SK-N-SH treated with all-trans-retinoic acid at 6 μM for 48 hours (cell line): ENCODE measurements at regions not wholly inside any gene's neighbourhood (a gene's known extent, or its start where the extent isn't known, plus 50 kb on each side); places are given as distances from the start of the nearest gene placed in this dataset.

ENCODE experiments used
- ATAC-seq: fragments of 200-7000 bp; cut with Tn5 transposase; 3 replicates; pipeline ENCODE4 v1.9.1; 2020; ENCODE audit warnings: mild to moderate bottlenecking, moderate library complexity
- ARNTL ChIP-seq: fragments of 450-650 bp; formaldehyde crosslinking; IDR thresholded peaks from 2 replicates; pipeline ENCODE4 v1.5.0; 2020; ENCODE audit warnings: low read depth, mild to moderate bottlenecking, moderate library complexity, borderline replicate concordance
- BACH2 ChIP-seq: fragments of 250-450 bp; sonication (Bioruptor Pico); IDR thresholded peaks from 2 replicates; pipeline ENCODE4 v1.9.0; 2021; ENCODE audit warnings: mild to moderate bottlenecking, borderline replicate concordance
- ESRRG ChIP-seq: fragments of 250-450 bp; sonication (Bioruptor Pico); IDR thresholded peaks from 2 replicates; pipeline ENCODE4 v1.6.1; 2021; ENCODE audit warnings: mild to moderate bottlenecking
- GLIS3 ChIP-seq: fragments of 250-450 bp; sonication (Bioruptor Pico); IDR thresholded peaks from 2 replicates; pipeline ENCODE4 v1.5.0; 2020; ENCODE audit warnings: mild to moderate bottlenecking, moderate library complexity
- OSR1 ChIP-seq: fragments of 250-450 bp; sonication (Bioruptor Pico); IDR thresholded peaks from 2 replicates; pipeline ENCODE4 v1.8.0; 2022; ENCODE audit warnings: moderate library complexity, mild to moderate bottlenecking, inconsistent platforms
- PATZ1 ChIP-seq: fragments of 250-450 bp; sonication (Bioruptor Pico); IDR thresholded peaks from 2 replicates; pipeline ENCODE4 v1.8.0; 2020; ENCODE audit warnings: mild to moderate bottlenecking, moderate library complexity, borderline replicate concordance
- POU6F1 ChIP-seq: fragments of 250-450 bp; sonication (Bioruptor Pico); IDR thresholded peaks from 2 replicates; pipeline ENCODE4 v1.8.0; 2021; ENCODE audit warnings: low read depth, mild to moderate bottlenecking, moderate library complexity, borderline replicate concordance
- PPARA ChIP-seq: fragments of 250-450 bp; sonication (Bioruptor Pico); IDR thresholded peaks from 2 replicates; pipeline ENCODE4 v1.5.0; 2020; ENCODE audit warnings: mild to moderate bottlenecking, borderline replicate concordance
- TCF4 ChIP-seq: fragments of 250-450 bp; sonication (Bioruptor Pico); IDR thresholded peaks from 2 replicates; pipeline ENCODE4 v1.8.0; 2021; ENCODE audit warnings: mild to moderate bottlenecking, moderate library complexity, borderline replicate concordance
- TOX ChIP-seq: fragments of 250-450 bp; sonication (Bioruptor Pico); IDR thresholded peaks from 2 replicates; pipeline ENCODE4 v1.8.0; 2021; ENCODE audit warnings: mild to moderate bottlenecking, moderate library complexity, borderline replicate concordance
- ZC3H10 ChIP-seq: fragments of 250-450 bp; sonication (Bioruptor Pico); IDR thresholded peaks from 2 replicates; pipeline ENCODE4 v1.5.1; 2021; ENCODE audit warnings: mild to moderate bottlenecking, moderate library complexity
- ZFP3 ChIP-seq: fragments of 250-450 bp; sonication (Bioruptor Pico); IDR thresholded peaks from 2 replicates; pipeline ENCODE4 v1.5.0; 2020; ENCODE audit warnings: mild to moderate bottlenecking, moderate library complexity
- ZFP30 ChIP-seq: fragments of 450-650 bp; formaldehyde crosslinking; IDR thresholded peaks from 2 replicates; pipeline ENCODE4 v1.5.0; 2022; ENCODE audit warnings: mild to moderate bottlenecking, moderate library complexity
- ZNF8 ChIP-seq: fragments of 450-650 bp; formaldehyde crosslinking; IDR thresholded peaks from 2 replicates; pipeline ENCODE4 v1.5.0; 2020; ENCODE audit warnings: mild to moderate bottlenecking, moderate library complexity
- TF ChIP-seq, protein P1 (sequence below): fragments of 250-450 bp; sonication (Bioruptor Pico); IDR thresholded peaks from 2 replicates; pipeline ENCODE4 v1.5.0; 2020; ENCODE audit warnings: mild to moderate bottlenecking, moderate library complexity
- TF ChIP-seq, protein P2 (sequence below): fragments of 250-450 bp; sonication (Bioruptor Pico); IDR thresholded peaks from 2 replicates; pipeline ENCODE4 v1.5.1; 2020; ENCODE audit warnings: low read depth, mild to moderate bottlenecking, moderate library complexity
- TF ChIP-seq, protein P3 (sequence below): fragments of 250-450 bp; sonication (Bioruptor Pico); IDR thresholded peaks from 2 replicates; pipeline ENCODE4 v1.5.1; 2021; ENCODE audit warnings: mild to moderate bottlenecking, moderate library complexity

DNA sequence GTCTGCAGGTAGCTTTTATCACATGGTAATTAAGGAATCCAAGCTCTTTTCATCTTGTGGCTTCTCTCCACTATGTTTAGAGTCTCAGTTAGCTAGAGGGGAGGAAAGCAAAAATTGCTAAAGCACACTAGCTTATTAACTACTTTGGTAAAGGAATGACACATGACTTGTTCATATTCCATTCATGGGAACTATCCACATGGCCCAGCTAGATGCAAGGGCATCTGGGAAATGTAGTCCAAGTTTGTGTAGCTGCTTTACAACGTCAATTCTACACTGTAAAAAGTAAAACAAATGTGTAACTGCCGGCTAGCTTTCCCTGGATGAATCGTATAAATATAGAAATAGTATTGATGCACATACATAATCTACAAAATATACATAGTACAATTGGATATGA, 244.5 kb upstream of the LRFN5 start (continued):
- TF ChIP-seq, protein P1, sequence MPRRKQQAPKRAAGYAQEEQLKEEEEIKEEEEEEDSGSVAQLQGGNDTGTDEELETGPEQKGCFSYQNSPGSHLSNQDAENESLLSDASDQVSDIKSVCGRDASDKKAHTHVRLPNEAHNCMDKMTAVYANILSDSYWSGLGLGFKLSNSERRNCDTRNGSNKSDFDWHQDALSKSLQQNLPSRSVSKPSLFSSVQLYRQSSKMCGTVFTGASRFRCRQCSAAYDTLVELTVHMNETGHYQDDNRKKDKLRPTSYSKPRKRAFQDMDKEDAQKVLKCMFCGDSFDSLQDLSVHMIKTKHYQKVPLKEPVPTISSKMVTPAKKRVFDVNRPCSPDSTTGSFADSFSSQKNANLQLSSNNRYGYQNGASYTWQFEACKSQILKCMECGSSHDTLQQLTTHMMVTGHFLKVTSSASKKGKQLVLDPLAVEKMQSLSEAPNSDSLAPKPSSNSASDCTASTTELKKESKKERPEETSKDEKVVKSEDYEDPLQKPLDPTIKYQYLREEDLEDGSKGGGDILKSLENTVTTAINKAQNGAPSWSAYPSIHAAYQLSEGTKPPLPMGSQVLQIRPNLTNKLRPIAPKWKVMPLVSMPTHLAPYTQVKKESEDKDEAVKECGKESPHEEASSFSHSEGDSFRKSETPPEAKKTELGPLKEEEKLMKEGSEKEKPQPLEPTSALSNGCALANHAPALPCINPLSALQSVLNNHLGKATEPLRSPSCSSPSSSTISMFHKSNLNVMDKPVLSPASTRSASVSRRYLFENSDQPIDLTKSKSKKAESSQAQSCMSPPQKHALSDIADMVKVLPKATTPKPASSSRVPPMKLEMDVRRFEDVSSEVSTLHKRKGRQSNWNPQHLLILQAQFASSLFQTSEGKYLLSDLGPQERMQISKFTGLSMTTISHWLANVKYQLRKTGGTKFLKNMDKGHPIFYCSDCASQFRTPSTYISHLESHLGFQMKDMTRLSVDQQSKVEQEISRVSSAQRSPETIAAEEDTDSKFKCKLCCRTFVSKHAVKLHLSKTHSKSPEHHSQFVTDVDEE (CRISPR knock-in tag): no peak

- ATAC-seq: no peak
- TF ChIP-seq ESRRG (CRISPR knock-in tag) (no peak), OSR1 (no peak)
Measured at GRCh38 chr14:41360126-41360525, 246.6 kb upstream of the LRFN5 start.

DNA sequence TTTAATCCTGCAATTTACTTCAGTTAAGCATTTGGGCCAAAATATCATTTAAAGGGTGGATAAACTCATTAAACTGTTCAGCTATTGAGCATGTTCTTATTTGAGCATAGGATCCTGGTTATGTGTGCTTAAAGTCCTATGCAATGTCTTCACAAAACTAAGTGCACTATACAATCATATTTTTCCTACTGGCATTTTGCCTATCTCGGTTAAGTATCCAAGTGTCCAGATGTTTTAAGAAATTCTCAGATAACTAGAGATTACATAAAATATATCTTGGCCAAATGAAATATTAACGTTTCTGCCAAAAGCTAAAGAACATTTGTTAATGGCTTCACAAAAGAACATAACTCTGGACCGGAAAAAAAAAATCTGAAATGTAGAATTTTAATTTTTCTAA, 250.8 kb upstream of the LRFN5 start:
- TF ChIP-seq TOX (CRISPR knock-in tag) (no peak), PPARA (CRISPR knock-in tag) (no peak), TCF4 (CRISPR knock-in tag) (no peak), ZFP3 (CRISPR knock-in tag) (no peak), GLIS3 (CRISPR knock-in tag) (no peak), POU6F1 (no peak), BACH2 (CRISPR knock-in tag) (no peak), ZFP30 (no peak), ESRRG (CRISPR knock-in tag) (no peak), ZC3H10 (CRISPR knock-in tag) (no peak), ZNF8 (CRISPR knock-in tag) (no peak)
- TF ChIP-seq, protein P1 (CRISPR knock-in tag): no peak
- no peak for ATAC-seq

- TF ChIP-seq, protein P1 (CRISPR knock-in tag): no peak
- TF ChIP-seq ZFP3 (CRISPR knock-in tag): no peak
- no peak for TF ChIP-seq OSR1
- no peak for TF ChIP-seq BACH2 (CRISPR knock-in tag)
- TF ChIP-seq TOX (CRISPR knock-in tag): no peak
- TF ChIP-seq PATZ1: no peak
- TF ChIP-seq, protein P2, sequence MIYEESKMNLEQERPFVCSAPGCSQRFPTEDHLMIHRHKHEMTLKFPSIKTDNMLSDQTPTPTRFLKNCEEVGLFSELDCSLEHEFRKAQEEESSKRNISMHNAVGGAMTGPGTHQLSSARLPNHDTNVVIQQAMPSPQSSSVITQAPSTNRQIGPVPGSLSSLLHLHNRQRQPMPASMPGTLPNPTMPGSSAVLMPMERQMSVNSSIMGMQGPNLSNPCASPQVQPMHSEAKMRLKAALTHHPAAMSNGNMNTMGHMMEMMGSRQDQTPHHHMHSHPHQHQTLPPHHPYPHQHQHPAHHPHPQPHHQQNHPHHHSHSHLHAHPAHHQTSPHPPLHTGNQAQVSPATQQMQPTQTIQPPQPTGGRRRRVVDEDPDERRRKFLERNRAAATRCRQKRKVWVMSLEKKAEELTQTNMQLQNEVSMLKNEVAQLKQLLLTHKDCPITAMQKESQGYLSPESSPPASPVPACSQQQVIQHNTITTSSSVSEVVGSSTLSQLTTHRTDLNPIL: no peak
- TF ChIP-seq ARNTL (CRISPR knock-in tag): no peak
- no peak for TF ChIP-seq PPARA (CRISPR knock-in tag)
- TF ChIP-seq, protein P3, sequence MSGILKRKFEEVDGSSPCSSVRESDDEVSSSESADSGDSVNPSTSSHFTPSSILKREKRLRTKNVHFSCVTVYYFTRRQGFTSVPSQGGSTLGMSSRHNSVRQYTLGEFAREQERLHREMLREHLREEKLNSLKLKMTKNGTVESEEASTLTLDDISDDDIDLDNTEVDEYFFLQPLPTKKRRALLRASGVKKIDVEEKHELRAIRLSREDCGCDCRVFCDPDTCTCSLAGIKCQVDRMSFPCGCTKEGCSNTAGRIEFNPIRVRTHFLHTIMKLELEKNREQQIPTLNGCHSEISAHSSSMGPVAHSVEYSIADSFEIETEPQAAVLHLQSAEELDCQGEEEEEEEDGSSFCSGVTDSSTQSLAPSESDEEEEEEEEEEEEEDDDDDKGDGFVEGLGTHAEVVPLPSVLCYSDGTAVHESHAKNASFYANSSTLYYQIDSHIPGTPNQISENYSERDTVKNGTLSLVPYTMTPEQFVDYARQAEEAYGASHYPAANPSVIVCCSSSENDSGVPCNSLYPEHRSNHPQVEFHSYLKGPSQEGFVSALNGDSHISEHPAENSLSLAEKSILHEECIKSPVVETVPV (CRISPR knock-in tag): no peak
- TF ChIP-seq, all 23 proteins: peak for 0
- ATAC-seq: no peak
Measured at GRCh38 chr14:41350476-41350875, 256.2 kb upstream of the LRFN5 start.
